B cell (primary cell): ENCODE measurements at regions not wholly inside any gene's neighbourhood (a gene's known extent, or its start where the extent isn't known, plus 50 kb on each side); places are given as distances from the start of the nearest gene placed in this dataset.

Experiments used
- ATAC-seq: fragments of 200-7000 bp; cut with Tn5 transposase; one replicate; pipeline ENCODE4 v1.10.0; 2021; ENCODE audit warnings: low read depth, mild to moderate bottlenecking, moderate number of reproducible peaks, moderate library complexity
- CTCF ChIA-PET: fragments of 350-600 bp; sonication (Branson Sonifier 250); formaldehyde crosslinking; loops from one replicate; lab custom pipeline; 2021; ENCODE audit warnings: antibody characterized with exemption, inconsistent platforms; lab: Charles Lee
- POLR2A ChIA-PET: fragments of 350-600 bp; sonication (Branson Sonifier 250); formaldehyde crosslinking; loops from one replicate; lab custom pipeline; 2021; ENCODE audit warnings: antibody characterized with exemption; lab: Charles Lee
- DNase-seq: peaks from one replicate; pipeline ENCODE4 v3.0.0; 2013
- H2AFZ ChIP-seq: 2 replicates; pipeline ENCODE4 v1.6.1; 2012; ENCODE audit warnings: mild to moderate bottlenecking, low read depth, low read length; ENCODE audit not compliant: insufficient read depth, poor library complexity, severe bottlenecking
- H3K27ac ChIP-seq, 2 donors: 1 replicate in 1 of 2; 2 replicates in 1 of 2; pipeline ENCODE4 v1.5.1; 2012 to 2013; ENCODE audit warnings: low read length in 2 of 2, mild to moderate bottlenecking in 2 of 2, moderate library complexity in 1 of 2
- H3K27me3 ChIP-seq, 4 experiments: fragments of 200-600 bp in 1 of 4; sonication (generic) in 1 of 4; replicated peaks in 1 of 4; 1 replicate in 2 of 4; 2 replicates in 2 of 4; pipeline versions ENCODE4 v1.6.1 to v1.7.0; 2013 to 2016; ENCODE audit warnings: low read length in 3 of 4, mild to moderate bottlenecking in 2 of 4, mixed read lengths in 1 of 4, moderate library complexity in 1 of 4; ENCODE audit not compliant: insufficient read depth in 4 of 4, control insufficient read depth in 3 of 4; ENCODE audit errors: control extremely low read depth in 1 of 4
- H3K36me3 ChIP-seq, 2 experiments: replicated peaks in 1 of 2; 1 replicate in 1 of 2; 2 replicates in 1 of 2; pipeline versions ENCODE4 v1.6.1 to v1.7.1; 2013; ENCODE audit warnings: low read length in 1 of 2; ENCODE audit not compliant: insufficient read depth in 2 of 2, control insufficient read depth in 1 of 2; ENCODE audit errors: control extremely low read depth in 1 of 2, extremely low read depth in 1 of 2
- H3K4me1 ChIP-seq, 2 donors: fragments of 200-600 bp in 1 of 2; sonication (generic) in 1 of 2; 1 replicate in 1 of 2; 2 replicates in 1 of 2; pipeline versions ENCODE4 v1.5.1 to v1.6.1; 2013 to 2017; ENCODE audit warnings: low read length in 2 of 2; ENCODE audit not compliant: control insufficient read depth in 2 of 2, insufficient read depth in 2 of 2
- H3K4me2 ChIP-seq: replicated peaks from 2 replicates; pipeline ENCODE3; 2012; ENCODE audit warnings: mild to moderate bottlenecking, low read depth, low read length; ENCODE audit not compliant: poor library complexity, severe bottlenecking
- H3K4me3 ChIP-seq, 5 experiments: fragments of 200-600 bp in 1 of 5; sonication (generic) in 1 of 5; 1 replicate in 3 of 5; 2 replicates in 2 of 5; pipeline versions ENCODE4 v1.5.1 to v1.7.0; 2011 to 2016; ENCODE audit warnings: low read length in 4 of 5, mild to moderate bottlenecking in 4 of 5, low read depth in 2 of 5, control low read depth in 1 of 5, moderate library complexity in 1 of 5; ENCODE audit not compliant: insufficient read depth in 1 of 5; ENCODE audit errors: control extremely low read depth in 1 of 5, extremely low read depth in 1 of 5
- H3K79me2 ChIP-seq: fragments of 200-600 bp; sonication (generic); one replicate; pipeline ENCODE4 v1.6.0; 2016; ENCODE audit warnings: low read length; ENCODE audit not compliant: control insufficient read depth, insufficient read depth
- H3K9ac ChIP-seq: fragments of 200-600 bp; sonication (generic); 2 replicates; pipeline ENCODE4 v1.6.1; 2017; ENCODE audit warnings: mild to moderate bottlenecking, low read length, moderate library complexity
- H3K9me3 ChIP-seq, 3 donors: one replicate each; pipeline versions ENCODE4 v1.6.1 to v1.7.1; 2013; ENCODE audit warnings: low read length in 2 of 3; ENCODE audit not compliant: control insufficient read depth in 2 of 3, insufficient read depth in 1 of 3; ENCODE audit errors: control extremely low read depth in 1 of 3
- H4K20me1 ChIP-seq: 2 replicates; pipeline ENCODE4 v1.6.0; 2012; ENCODE audit warnings: mild to moderate bottlenecking, low read length; ENCODE audit not compliant: insufficient read depth, control insufficient read depth, poor library complexity, severe bottlenecking
- H3K27ac Mint-ChIP-seq: one replicate; pipeline ENCODE4 v1.8.0; 2021; ENCODE audit warnings: mixed read lengths
- H3K27me3 Mint-ChIP-seq: one replicate; pipeline ENCODE4 v1.8.0; 2021; ENCODE audit warnings: mixed read lengths
- H3K4me1 Mint-ChIP-seq: one replicate; pipeline ENCODE4 v1.8.0; 2021; ENCODE audit warnings: mixed read lengths
- H3K4me3 Mint-ChIP-seq: one replicate; pipeline ENCODE4 v1.8.0; 2021; ENCODE audit warnings: mixed read lengths
- H3K9me3 Mint-ChIP-seq: one replicate; pipeline ENCODE4 v1.8.0; 2022; ENCODE audit warnings: mixed read lengths; ENCODE audit not compliant: insufficient read depth
- EZH2 ChIP-seq: IDR thresholded peaks from 2 replicates; pipeline ENCODE4 v1.6.1; 2012; ENCODE audit warnings: borderline replicate concordance, low read depth, mild to moderate bottlenecking, moderate library complexity, low read length; ENCODE audit not compliant: insufficient read depth, poor library complexity, severe bottlenecking
- WGBS: methylation state at CpG from one replicate; pipeline ENCODE4 v1.1.5; 2013; ENCODE audit warnings: missing lambda C conversion rate; ENCODE audit not compliant: insufficient coverage; 5-methylcytosine and 5-hydroxymethylcytosine counted together
- intact Hi-C: fragments of 100-400 bp; cut with micrococcal nuclease; formaldehyde crosslinking; loops from one replicate; pipeline ENCODE4 v1.10.0; 2022
- TF ChIP-seq, protein P1 (sequence below): fragments of 200-600 bp; IDR thresholded peaks from one replicate; pipeline ENCODE4 v1.8.0; 2022; ENCODE audit warnings: antibody characterized with exemption, mild to moderate bottlenecking

DNA sequence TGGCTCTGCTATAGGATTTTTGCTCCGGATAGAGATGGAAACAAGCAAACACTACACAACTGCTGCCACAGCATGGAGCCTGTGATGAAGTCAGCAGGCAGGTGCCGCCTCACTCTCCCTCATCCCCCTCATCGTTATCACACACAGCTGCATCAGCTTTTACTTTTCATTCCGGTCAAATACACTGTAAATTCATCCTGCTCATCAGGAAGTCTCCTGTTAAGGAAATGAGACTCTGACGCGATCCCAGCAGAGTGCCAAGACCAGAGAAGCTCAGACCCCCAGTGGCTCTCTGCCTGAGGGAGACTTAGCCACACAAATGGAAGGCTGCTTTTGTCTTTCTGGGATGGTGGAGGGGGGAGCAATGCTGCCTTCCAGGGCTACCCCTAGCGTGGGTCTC lies 270.2 kb downstream of the ELAVL2 start:
- WGBS: 51% methylated on average over 5 of the region's 7 CpGs
- H3K27ac Mint-ChIP-seq: no peak overlapping the region

GRCh38 chr9:23556459-23556858 lies 269.6 kb downstream of the ELAVL2 start:
- ChIA-PET CTCF (no interaction called here), POLR2A (no interaction called here)
- Histone ChIP-seq H3K4me1 (no peaks in the 10 kb centered on the region), H3K27ac (no peak overlapping the region), H3K9ac (no peak overlapping the region), H3K36me3 (no peaks in the 10 kb centered on the region), H4K20me1 (no peaks in the 10 kb centered on the region), H3K4me2 (no peak overlapping the region), H3K27me3 (no peaks in the 10 kb centered on the region), H3K79me2 (no peaks in the 10 kb centered on the region), H3K4me3 (no peak overlapping the region), H2AFZ (no peak overlapping the region), H3K9me3 (peaks cover 0 to 3% (median 2%) of the 10 kb centered on the region in 3 donors)
- no peak overlapping the region for H3K4me3 Mint-ChIP-seq
- no peaks in the 10 kb centered on the region for H3K27me3 Mint-ChIP-seq
- peaks cover 4% of the 10 kb centered on the region for H3K9me3 Mint-ChIP-seq
- H3K4me1 Mint-ChIP-seq: no peaks in the 10 kb centered on the region
- DNase-seq (no peak), ATAC-seq (no peak)
- 100% methylated on average over 1 of the region's 1 CpG for WGBS
- intact Hi-C loops: no loop called here
- H3K27ac Mint-ChIP-seq: no peak overlapping the region
- TF ChIP-seq EZH2: no peak
- TF ChIP-seq, protein P1, sequence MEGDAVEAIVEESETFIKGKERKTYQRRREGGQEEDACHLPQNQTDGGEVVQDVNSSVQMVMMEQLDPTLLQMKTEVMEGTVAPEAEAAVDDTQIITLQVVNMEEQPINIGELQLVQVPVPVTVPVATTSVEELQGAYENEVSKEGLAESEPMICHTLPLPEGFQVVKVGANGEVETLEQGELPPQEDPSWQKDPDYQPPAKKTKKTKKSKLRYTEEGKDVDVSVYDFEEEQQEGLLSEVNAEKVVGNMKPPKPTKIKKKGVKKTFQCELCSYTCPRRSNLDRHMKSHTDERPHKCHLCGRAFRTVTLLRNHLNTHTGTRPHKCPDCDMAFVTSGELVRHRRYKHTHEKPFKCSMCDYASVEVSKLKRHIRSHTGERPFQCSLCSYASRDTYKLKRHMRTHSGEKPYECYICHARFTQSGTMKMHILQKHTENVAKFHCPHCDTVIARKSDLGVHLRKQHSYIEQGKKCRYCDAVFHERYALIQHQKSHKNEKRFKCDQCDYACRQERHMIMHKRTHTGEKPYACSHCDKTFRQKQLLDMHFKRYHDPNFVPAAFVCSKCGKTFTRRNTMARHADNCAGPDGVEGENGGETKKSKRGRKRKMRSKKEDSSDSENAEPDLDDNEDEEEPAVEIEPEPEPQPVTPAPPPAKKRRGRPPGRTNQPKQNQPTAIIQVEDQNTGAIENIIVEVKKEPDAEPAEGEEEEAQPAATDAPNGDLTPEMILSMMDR: no peak

More for the DNA sequence above, 270.2 kb downstream of the ELAVL2 start:
- Mint-ChIP-seq H3K27me3 (no peaks in the 10 kb centered on the region), H3K4me1 (no peaks in the 10 kb centered on the region), H3K4me3 (no peak overlapping the region), H3K9me3 (peaks cover 4% of the 10 kb centered on the region)
- Histone ChIP-seq H3K27me3 (no peaks in the 10 kb centered on the region), H3K4me1 (no peaks in the 10 kb centered on the region), H4K20me1 (no peaks in the 10 kb centered on the region), H3K4me3 (no peak overlapping the region), H3K4me2 (no peak overlapping the region), H3K36me3 (no peaks in the 10 kb centered on the region), H3K27ac (no peak overlapping the region), H3K79me2 (no peaks in the 10 kb centered on the region), H3K9me3 (peaks cover 0 to 3% (median 2%) of the 10 kb centered on the region in 3 donors), H3K9ac (no peak overlapping the region), H2AFZ (no peak overlapping the region)
- no peak for DNase-seq
- ATAC-seq: no peak
- CTCF ChIA-PET: no interaction called here
- intact Hi-C loops: no loop called here
- TF ChIP-seq, protein P1: no peak
- no peak for TF ChIP-seq EZH2
- POLR2A ChIA-PET: no interaction called here
